HG03066 (cell line): ENCODE measurements at regions not wholly inside any gene's neighbourhood (a gene's known extent, or its start where the extent isn't known, plus 50 kb on each side); places are given as distances from the start of the nearest gene placed in this dataset.
"Not testable (repeated sequence)": the region's sequence is repeated elsewhere in the genome, so short reads cannot be mapped to it uniquely, and the experiment has no call there.

Experiments
- ATAC-seq: cut with Tn5 transposase; IDR thresholded peaks from one replicate; pipeline ENCODE4 v1.9.1; 2021; ENCODE audit warnings: low read depth; ENCODE audit not compliant: unreplicated experiment

DNA sequence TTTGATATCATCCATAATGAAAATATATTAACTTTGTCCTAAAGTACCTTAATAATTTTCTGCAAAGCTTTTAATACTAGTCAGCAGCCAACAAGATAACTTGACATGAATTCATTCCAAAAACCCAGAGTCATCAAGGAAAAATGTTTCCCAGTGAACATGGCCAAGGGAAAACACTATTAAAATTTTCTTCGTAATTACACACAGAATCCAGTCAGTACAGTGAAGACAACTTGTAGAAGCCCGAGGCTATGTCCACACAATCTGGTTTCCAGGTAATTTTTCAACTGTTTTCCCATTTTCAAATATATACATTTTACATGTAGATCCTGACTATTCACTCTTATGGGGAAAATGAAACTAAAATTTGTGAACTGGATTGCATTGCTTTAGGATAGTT, 600.9 kb downstream of the CDH8 start:
- ATAC-seq, result no peak

DNA sequence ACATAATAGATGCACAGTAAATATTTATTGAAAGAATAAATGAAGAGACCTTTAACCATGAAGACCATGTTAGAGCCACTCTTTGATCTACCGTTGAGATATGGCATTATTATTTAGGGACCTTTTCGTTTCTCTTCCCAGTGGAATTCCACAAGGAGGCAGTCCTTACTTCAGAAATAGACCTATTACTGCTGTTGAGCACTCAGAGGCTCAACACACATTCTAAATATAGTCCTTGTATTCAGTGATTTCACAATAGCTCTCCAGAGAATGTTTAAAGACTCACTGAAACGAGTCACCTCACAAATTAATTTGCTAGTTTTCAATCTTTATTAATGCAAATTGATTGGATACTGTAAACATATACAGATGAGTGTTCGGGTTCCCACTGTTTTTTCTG, 603.8 kb downstream of the CDH8 start:
- ATAC-seq, result no peak

DNA sequence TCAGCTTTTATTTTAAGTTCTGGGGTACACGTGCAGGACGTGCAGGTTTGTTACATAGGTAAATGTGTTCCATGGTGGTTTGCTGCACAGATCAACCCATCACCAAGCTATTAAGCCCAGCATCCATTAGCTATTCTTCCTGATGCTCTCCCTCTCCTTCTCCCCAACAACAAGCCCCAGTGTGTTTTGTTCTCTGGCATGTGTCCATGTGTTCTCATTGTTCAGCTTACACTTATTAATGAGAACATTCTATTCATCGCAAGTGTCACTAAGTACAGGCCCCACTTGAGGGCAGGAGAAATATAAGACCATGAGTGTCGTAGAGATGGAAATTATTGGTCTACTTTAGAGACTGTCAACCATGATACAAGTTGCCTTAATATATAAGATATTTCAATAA, 615.1 kb downstream of the CDH8 start:
- no peak for ATAC-seq

DNA sequence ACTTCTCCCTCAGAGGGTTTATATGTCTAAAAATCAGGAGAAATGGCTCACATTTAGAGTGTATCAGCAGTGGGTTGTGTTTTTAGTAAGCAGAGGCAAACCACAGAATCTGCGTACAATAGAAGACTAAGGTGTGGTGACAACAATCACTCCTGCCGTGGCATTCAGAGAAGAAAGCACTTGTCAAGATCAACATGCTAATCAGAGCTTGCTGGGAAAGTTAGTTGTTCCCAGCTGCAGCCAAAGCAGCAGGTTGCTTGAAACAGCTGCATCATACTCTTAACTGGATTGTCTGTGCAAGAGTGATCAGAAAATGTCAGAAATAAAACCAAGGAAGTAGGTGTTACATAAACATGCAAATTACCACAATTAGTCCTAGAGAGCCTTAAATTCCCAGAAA, 616.4 kb downstream of the CDH8 start:
- no peak for ATAC-seq

DNA sequence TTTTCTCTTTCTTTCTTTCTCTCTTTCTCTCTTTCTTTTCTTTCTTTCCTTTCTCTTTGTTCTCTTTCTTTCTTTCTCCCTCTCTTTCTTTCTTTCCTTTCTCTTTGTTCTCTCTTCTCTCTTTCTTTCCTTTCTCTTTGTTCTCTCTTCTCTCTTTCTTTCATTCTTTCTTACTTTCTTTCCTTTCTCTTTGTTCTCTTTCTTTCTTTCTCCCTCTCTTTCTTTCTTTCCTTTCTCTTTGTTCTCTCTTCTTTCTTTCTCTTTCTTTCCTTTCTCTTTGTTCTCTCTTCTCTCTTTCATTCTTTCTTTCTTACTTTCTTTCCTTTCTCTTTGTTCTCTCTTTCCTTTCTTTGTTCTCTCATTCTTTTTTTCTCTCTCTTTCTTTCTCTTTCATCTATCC, 617.4 kb downstream of the CDH8 start:
- ATAC-seq, result not testable (repeated sequence)

DNA sequence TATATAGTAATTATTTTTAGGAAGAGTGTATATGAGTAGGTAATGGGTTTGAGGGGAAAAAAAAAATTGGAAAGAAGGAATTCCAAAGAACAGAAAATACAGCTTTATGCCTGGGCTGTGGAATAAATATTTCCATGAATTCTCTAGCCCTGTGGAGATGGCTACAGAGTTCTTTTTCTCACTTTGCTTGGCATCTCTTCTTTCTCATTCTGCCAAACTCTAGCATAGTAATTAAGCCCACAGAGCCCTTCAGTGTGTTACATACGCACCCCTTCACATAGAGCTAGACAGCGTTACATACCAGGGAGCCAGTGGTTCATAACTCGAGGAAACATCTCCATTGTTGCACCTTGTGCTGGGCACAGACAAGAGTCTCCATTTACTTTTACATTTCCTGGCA, 621.1 kb downstream of the CDH8 start:
- no peak for ATAC-seq

DNA sequence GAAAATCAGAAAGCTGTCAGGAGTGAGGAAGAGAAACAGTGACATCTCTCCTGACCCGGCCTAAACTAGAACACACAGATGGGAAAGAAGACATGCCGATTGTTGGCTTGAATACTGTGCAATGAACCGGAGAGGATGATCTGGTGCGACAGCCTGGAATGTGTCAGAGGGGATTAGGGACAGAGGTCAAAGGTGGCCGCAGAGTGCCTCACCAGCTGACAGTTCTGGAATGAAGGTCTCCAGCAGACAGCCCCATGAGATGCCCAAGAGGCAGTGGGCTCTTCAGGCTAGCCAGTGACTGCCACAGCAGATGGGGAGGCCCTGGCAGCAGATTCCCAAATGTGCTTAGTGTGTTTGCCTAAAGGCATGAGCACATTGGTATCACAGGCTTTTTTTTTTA, 623.2 kb downstream of the CDH8 start:
- no peak for ATAC-seq

DNA sequence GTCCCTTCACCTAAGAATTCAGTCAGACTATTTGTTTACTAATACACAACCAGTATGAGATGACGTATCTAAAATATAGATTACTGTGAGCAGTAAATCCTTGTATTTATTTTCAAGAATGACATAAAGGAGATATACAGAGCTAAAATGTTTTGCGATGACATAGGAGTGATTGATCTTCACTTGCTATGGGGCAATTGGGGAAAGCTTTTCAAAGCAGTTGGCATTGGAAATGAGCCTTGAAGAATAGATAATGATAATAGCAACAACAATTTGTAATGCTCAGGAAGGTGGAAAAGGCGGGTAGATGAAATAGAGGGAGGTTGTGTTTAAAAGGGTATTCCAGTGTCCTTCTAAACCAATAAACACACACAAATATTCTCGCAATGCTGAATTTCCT, 623.7 kb downstream of the CDH8 start:
- no peak for ATAC-seq

DNA sequence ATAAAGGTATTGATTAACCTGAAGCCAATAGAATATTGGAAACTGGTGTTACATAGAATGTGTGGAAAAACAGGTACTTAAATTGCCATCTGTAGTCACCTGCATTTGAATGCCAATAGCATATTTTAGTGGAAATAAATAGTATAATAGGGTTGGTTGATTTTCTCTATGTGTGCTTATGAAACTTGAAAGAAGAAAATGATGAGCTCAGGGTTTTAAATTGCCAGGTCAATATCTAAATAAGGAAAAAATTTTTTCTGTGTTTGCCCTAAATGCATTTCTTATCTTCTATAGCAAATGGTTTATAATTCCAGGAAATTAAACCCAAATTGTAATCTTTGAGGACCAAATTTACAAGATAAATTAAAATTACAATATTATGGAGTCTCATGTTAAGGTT, 626.6 kb downstream of the CDH8 start:
- no peak for ATAC-seq

DNA sequence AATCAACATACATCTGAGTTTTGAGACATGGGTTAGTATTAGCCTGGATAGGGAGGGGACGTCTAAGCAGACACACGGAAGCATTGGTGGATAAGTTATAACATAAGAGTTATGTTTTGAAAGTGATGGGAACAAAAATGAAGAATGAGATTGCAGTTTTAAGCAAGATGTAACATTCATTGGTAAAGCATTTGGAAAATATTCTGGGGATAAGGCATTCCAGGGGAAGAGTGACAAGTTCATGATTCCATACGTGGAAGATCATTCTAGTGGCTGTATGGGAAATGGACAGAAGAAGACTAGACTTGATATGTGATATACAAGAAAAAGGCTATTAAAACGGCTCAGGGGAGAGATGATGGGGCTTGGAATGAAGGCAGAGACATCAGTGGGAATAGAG, 632.9 kb downstream of the CDH8 start:
- ATAC-seq, result no peak

DNA sequence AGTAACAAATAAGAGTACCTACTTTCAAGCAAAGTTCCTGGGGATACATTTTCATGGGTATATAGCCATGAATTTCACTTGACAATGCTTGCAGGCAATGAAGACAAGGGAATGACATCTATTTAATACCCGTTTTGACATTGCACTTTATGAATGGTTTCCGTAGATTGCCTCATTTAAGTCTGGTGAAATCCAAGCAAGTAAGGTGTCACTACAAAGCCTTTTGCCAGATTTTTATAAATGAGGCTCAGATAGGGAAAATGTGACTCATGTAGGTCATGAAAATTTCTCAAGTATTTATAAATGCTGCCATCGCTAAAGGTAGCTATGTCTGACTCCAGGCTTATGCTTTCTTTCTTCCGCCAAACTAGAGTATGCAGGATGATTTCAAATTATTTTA, 644.3 kb downstream of the CDH8 start:
- no peak for ATAC-seq

DNA sequence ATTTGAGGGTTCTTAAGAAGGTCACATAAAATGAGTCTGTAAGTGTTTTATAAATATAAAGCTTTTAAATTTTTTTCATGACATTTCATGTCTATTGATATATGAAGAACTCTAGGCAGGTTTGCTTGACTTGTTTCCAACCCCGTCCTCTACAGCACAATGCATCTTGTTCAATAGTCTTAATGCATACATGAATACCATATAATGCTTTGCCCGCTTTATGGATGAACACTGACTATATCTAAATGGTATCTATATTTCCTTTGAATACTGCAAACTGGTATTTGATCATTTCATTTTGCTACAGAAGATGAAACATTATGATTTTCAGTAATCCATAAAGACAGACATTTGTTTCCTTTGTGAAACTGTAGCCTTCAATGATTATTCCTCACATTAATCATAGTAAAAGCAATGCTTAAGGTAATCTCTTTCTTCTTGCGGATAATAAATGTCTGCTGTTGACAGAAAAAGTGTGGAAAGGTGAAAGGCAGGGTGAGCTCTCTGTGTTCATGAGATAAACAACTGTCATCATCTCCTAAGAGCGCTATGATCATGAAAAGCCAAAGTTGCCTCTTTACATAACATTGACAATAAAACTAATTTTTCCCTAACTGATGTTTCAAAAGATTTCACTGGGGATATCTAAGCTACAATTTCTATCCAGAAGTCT, 645.1 kb downstream of the CDH8 start:
- no peak for ATAC-seq

DNA sequence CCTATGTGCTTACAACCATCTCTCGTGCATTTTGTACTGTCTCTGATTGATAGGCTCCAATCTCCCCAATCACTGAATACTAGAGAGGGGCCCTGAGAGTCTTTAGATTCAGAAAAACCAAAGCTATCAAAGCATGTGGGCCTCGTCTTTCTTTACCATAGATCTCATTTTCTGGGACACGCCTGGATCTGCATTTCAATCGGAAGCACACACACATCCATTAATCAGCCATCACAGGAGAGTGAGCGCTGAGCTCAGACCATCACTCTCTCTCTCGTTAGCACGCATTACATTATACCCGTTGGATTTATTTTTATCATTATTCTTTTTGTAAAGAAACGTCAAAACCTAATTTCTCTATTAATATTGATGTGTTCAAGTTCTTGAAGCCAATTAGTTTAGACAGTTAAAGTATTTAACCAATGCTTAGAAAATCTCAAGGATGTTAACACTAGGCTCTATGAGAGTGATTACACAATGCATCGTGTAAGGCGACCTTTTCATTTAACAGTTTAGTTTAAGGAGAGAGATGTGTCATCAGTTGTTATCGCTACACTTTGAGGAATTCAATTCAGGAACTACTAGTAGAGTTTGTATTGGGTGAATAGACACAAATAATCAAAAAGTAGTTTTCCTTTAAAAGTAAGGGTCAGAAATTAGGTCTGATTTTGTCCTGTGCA, 650.7 kb downstream of the CDH8 start:
- ATAC-seq, result no peak

DNA sequence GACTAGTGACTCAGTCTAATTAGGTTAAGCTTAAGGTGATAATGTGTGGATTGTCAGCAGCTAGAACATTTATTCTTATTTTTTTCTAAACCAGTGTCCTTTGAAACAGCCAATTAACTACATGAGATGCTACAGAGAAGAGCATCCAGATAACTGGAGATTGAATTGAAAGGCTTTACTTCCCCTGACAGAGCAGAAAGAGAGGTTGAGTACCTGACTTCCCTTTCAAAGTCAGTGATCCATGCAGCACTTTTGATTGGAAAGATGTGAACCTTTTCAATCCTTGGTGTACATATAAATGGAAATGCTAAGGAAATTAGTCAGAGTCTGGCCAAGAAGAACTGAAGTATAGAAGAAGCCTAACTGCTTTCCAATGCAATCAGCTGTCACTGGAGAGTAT, 653.8 kb downstream of the CDH8 start:
- ATAC-seq, result no peak

DNA sequence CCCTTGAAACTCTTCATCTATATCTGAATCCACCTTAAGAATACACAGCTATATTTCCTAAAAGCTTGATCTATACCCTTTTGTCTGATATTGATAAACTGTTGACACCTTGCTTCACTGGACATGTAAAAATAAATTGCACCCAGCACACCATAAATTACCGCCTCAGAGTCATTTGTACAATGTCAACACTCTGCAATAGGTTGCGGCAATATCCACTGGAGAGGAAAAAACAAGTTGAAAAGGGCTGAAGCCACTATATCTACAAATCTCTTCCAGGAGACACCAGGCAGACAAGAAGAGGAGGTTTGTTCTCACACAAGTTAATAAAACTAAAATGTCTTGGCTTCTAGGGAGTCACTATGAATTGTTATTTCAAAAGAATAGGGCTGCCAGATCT, 656.9 kb downstream of the CDH8 start:
- ATAC-seq, result no peak

DNA sequence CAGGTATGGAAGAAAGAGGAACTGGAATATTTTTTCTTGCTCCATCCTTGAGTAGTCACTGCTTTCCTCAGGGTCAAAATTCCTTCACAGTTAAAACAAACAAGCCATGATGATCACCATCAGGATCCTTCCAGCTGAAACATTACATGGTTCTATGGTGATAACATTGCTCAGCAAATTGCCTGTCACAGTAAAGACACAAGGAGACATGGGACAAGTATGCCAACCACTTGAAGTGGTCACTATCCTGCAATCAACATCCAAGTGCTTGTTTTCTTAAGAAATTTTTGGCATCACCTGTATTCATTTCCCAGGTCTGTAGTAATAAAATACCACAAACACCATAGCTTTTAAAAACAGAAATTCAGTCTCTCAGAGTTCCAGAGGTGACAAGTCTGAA, 662.2 kb downstream of the CDH8 start:
- ATAC-seq, result no peak

DNA sequence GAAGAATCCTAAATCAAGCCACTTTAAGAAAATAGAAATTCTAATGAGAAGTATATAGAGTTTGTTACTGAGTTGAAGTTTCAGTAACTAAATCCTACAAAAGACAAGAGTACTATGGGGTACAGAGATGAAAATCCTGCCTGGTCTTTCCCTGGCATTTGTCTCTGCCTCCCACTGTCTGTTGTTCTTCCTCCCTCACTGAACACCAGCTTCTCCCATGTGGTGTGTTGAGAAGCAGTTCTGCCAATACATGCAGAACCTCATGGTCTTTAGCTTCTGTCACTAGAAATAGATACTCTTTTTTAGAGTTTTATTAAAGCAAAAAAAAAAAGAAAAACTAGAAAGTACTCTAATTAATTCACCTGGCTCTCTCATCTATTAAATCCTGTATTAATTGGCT, 664.4 kb downstream of the CDH8 start:
- no peak for ATAC-seq

DNA sequence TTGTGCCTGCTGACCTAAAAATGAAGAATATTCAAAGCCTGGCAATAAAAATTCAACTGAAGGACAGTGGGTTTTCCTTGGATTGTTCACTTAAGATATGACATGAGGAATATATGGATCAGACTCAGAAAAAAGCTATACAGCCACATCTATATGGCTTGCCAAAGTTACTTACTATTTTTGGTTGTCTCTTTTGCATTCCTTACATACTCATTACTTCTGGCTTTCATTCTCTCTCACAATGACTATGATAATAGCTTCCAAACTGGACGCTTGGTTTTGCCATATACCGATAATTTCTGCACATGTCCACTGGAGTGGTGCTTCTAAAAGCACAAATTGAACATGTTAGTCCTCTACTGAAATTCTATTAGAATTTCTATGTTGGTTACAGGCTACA, 664.9 kb downstream of the CDH8 start:
- no peak for ATAC-seq

DNA sequence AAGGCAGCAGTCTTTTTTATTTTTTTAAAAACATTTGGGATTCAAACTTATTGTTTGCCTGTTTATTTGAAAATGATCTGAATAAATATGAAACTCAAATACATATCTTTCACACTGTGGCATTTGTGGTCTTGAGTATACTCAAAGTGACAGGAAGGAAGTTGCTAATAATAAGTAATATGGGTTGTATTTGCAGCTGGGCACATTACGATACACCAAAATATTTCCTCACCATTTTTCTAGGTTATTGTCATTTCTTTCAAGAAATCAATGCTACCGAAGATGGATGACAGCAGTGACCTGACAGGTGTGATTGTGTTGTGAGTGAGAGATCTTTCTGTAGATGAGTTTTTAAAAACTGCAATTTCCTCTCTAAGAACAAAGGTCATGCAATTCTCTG, 665.7 kb downstream of the CDH8 start:
- no peak for ATAC-seq

DNA sequence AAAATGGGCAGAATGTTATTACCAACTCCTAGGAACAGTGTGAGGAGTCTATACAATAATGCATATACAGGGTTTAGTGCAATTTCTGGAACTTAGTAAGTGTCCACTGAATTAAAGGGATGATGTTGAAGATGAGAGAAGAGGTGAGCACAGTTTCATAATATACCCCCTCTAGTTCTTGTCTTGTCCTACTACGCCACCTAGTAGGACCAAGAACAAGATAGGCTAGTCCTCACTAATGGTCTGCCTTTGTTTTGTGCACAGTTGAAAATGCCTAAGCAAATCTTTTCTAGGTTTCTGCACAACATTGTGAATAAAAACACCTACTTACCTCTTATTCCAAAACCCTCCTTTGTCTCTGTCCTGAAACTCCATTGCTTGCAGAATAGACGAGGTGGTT, 670.2 kb downstream of the CDH8 start:
- no peak for ATAC-seq

DNA sequence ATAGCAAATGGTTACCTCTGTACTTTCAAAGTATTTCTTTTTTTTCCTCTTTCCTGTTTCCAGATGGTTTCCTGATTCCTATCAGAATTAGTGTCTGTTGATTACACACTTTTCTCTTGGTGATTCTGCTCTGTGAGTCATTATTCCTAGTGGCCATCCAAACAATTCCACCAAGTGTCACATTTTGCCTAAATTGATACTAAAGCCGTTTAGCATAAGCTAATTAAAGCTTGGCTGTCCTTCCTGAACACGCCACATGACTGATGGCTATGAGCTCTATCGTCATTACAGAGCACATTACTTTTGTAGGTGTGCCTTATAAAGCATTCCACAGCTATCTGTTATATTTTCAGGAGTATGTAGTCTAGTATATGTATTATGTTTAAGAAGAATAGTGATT, 671.2 kb downstream of the CDH8 start:
- ATAC-seq, result no peak

DNA sequence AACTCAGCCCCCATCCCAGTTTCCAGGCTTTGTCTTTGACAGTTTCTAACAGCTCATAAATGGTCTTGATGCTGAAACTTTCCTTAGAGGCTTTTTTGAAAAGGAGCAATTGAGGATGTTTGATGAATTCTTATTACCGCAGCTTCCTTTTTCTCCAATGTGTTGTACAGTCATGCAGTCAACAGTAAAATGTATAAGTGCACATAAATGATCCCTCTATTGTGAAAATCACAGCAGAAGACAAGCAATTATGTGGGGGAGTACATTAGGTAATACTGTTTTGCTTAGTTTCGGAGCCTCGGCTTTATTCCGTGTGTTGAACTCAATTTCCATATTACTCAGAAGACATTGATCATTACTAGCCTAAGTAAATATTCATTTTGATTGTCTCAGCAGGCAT, 673.7 kb downstream of the CDH8 start:
- ATAC-seq, result no peak

DNA sequence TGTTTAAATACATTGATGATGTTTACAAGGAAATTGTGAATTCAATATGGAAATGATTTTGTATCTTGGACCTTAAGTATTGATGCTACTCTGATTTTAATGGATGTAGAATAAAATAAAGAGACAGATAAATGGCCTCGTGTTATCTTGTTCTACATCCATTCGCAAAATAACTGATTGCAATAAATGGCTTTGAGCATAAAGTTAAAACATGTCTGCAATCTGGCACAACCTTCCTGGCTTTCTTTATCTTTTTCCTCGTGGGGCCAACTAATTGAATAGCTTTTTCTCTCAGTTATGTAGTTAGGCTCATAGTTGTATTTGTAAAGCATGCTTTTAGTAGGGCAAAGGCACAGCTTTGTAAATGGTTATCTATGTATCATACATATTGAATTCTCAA, 691.4 kb downstream of the CDH8 start:
- no peak for ATAC-seq
